ENCODE measurements at regions not wholly inside any gene's neighbourhood (a gene's known extent, or its start where the extent isn't known, plus 50 kb on each side); places are given as distances from the start of the nearest gene placed in this dataset.
"Not testable (repeated sequence)": the region's sequence is repeated elsewhere in the genome, so short reads cannot be mapped to it uniquely, and the experiment has no call there.

DNA sequence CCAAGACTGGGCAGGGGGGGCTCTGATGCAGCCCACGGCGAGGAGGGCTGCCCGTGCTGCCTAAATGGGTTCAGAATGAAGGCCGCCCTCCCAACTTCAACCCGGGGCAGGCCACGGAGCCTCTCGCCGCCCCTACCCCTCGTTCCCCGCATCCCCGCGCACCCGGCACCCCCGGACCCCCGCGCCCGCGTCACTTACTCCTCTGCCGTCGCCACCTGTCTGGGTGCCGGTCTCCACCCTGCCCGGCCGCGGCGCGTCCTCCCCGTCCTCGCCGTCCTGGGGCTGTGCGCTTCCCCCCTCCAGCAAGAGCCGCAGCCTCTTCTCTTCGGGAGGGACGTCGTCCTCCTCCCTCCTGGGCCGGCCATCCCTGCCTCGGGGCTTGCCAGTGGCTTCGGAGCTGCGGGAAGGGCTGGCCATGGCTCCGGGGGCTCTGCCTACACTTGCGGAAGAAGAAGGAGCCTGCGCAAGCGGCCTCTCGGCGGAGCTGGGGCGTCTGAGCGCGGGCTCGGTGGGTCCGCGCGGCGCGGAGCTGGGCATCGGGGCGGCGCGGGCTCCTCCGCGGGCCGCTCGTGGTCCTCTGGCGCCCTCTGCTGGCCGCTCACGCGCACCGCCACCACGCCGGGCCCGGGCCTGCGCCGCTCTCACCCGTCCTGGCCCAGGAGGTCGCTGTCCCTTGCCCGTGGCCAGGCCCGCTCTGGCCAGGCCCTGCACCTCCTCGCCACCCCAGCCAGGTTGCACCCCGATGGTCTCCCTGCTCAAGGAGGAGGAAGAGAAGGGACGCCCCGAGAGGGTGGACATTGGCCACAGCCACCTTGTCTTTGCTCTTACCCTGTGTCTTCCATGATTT, 59.3 kb upstream of the CLEC6A start:
- peaks cover 20% of the 10 kb centered on the region for H3K27me3 Mint-ChIP-seq
- ATAC-seq (ENCODE audit: low read depth) (peak; percentile 95), DNase-seq (peak; percentile 72)
- CTCF ChIA-PET: interaction anchor here (1.0 kb wide), 1 partner anchor 350 kb away, joined by 3 read pairs; no protein-coding TSS in a partner anchor
- H3K9me3 Mint-ChIP-seq; POLR2A ChIA-PET; H3K27ac Mint-ChIP-seq; H3K4me1 Mint-ChIP-seq; H3K36me3 Mint-ChIP-seq (ENCODE audit: low read depth): not testable (repeated sequence)
- intact Hi-C loops (cut with micrococcal nuclease): loop anchor here (10.0 kb wide), 1 partner anchor 362 kb away; the partner anchor contains the start of gene FOXJ2
- peak overlapping the region; percentile 44 for H3K4me3 Mint-ChIP-seq

GRCh38 chr12:8397378-8397777, 58.4 kb upstream of the CLEC6A start:
- H3K4me3 Mint-ChIP-seq: not testable (repeated sequence)

GRCh38 chr12:8399496-8400034, 56.2 kb upstream of the CLEC6A start:
- H3K36me3 Mint-ChIP-seq (ENCODE audit: low read depth); H3K4me3 Mint-ChIP-seq; H3K27ac Mint-ChIP-seq; DNase-seq; ATAC-seq (ENCODE audit: low read depth); POLR2A ChIA-PET; H3K4me1 Mint-ChIP-seq; CTCF ChIA-PET; H3K9me3 Mint-ChIP-seq: not testable (repeated sequence)
- peaks cover 10% of the 10 kb centered on the region for H3K27me3 Mint-ChIP-seq
- intact Hi-C loops (cut with micrococcal nuclease): loop anchor here (10.0 kb wide), 2 partner anchors 55 to 365 kb away; partner anchors contain the start of genes CLEC6A and FOXJ2

More at GRCh38 chr12:8397378-8397777, 58.4 kb upstream of the CLEC6A start:
- CTCF ChIA-PET; H3K4me1 Mint-ChIP-seq; DNase-seq; H3K27ac Mint-ChIP-seq; H3K9me3 Mint-ChIP-seq; ATAC-seq (ENCODE audit: low read depth); POLR2A ChIA-PET; H3K36me3 Mint-ChIP-seq (ENCODE audit: low read depth): not testable (repeated sequence)
- intact Hi-C loops (cut with micrococcal nuclease): loop anchor here (10.0 kb wide), 1 partner anchor 363 kb away; the partner anchor contains the start of gene FOXJ2
- peaks cover 17% of the 10 kb centered on the region for H3K27me3 Mint-ChIP-seq

DNA sequence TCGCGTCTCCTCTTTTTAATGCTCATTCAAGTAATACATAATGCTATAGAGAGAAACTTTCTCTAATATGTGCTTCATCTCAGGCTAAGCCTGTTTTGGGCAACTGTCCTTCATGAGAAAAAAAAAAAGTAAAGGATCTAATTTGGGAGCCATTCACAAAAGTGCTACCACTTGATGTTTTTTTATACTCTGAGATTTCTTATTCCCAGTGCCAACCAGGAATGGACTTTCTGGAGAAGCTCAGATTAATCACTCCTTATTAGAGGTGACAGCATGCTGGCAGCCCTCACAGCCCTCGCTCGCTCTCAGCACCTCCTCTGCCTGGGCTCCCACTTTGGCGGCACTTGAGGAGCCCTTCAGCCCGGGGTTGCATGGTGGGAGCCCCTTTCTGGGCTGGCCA, 51.9 kb upstream of the CLEC6A start:
- H3K4me1 Mint-ChIP-seq; CTCF ChIA-PET; H3K9me3 Mint-ChIP-seq; DNase-seq; H3K27ac Mint-ChIP-seq; H3K36me3 Mint-ChIP-seq (ENCODE audit: low read depth); POLR2A ChIA-PET; ATAC-seq (ENCODE audit: low read depth); H3K4me3 Mint-ChIP-seq; H3K27me3 Mint-ChIP-seq: not testable (repeated sequence)
- intact Hi-C loops (cut with micrococcal nuclease): loop anchor here (10.0 kb wide), 1 partner anchor 51 kb away; the partner anchor contains the start of gene CLEC6A

- H3K27ac Mint-ChIP-seq; H3K4me3 Mint-ChIP-seq; POLR2A ChIA-PET; H3K27me3 Mint-ChIP-seq; DNase-seq; CTCF ChIA-PET; H3K9me3 Mint-ChIP-seq; ATAC-seq (ENCODE audit: low read depth); H3K36me3 Mint-ChIP-seq (ENCODE audit: low read depth); H3K4me1 Mint-ChIP-seq: not testable (repeated sequence)
- intact Hi-C loops (cut with micrococcal nuclease): loop anchor here (10.0 kb wide), 1 partner anchor 50 kb away; the partner anchor contains the start of gene CLEC6A
Measured at GRCh38 chr12:8404341-8404740, 51.4 kb upstream of the CLEC6A start.
